IMR-90 (cell line): ENCODE measurements at regions not wholly inside any gene's neighbourhood (a gene's known extent, or its start where the extent isn't known, plus 50 kb on each side); places are given as distances from the start of the nearest gene placed in this dataset.

Source experiments
- ATAC-seq: fragments of 200-7000 bp; cut with Tn5 transposase; 2 replicates; pipeline ENCODE4 v1.9.1; 2020; ENCODE audit warnings: low read depth, mild to moderate bottlenecking, moderate library complexity
- BruUV-seq: library from RNA; stranded (reverse); fragments of 400-500 nt; replicated peaks from 2 replicates; lab custom pipeline; 2021; lab: Mats Ljungman, UMichigan
- CTCF ChIA-PET: fragments of 300-600 bp; formaldehyde crosslinking; extraction: SDS; loops from one replicate; lab custom pipeline; 2021; ENCODE audit warnings: antibody characterized with exemption; lab: Yijun Ruan, JAX
- POLR2A ChIA-PET: fragments of 300-600 bp; sonication (Branson Sonifier 250); formaldehyde crosslinking; loops from one replicate; lab custom pipeline; 2022; ENCODE audit warnings: antibody characterized with exemption; ENCODE audit not compliant: unreplicated experiment; lab: Charles Lee
- DNase-seq: peaks from one replicate; pipeline ENCODE4 v3.0.0; 2013
- H2AFZ ChIP-seq: replicated peaks from 2 replicates; pipeline ENCODE3; 2013; ENCODE audit warnings: low read length, mild to moderate bottlenecking; ENCODE audit not compliant: poor library complexity
- H2AK5ac ChIP-seq: 2 replicates; pipeline ENCODE4 v1.6.1; 2013; ENCODE audit warnings: low read depth, low read length, inconsistent platforms
- H2AK9ac ChIP-seq: replicated peaks from 2 replicates; pipeline ENCODE3; 2013; ENCODE audit warnings: mild to moderate bottlenecking, low read depth, low read length, moderate library complexity; ENCODE audit not compliant: poor library complexity
- H2BK120ac ChIP-seq: 2 replicates; pipeline ENCODE4 v1.6.1; 2013; ENCODE audit warnings: low read depth, low read length, inconsistent platforms
- H2BK15ac ChIP-seq: 3 replicates; pipeline ENCODE4 v1.6.1; 2013; ENCODE audit warnings: low read depth, low read length, inconsistent platforms
- H2BK20ac ChIP-seq: 2 replicates; pipeline ENCODE4 v1.6.1; 2013; ENCODE audit warnings: low read depth, mild to moderate bottlenecking, inconsistent platforms, low read length, moderate library complexity
- H2BK5ac ChIP-seq: 2 replicates; pipeline ENCODE4 v1.6.1; 2013; ENCODE audit warnings: mild to moderate bottlenecking, low read depth, low read length, inconsistent platforms; ENCODE audit not compliant: poor library complexity, severe bottlenecking
- H3K14ac ChIP-seq: replicated peaks from 2 replicates; pipeline ENCODE4 v1.6.1; 2013; ENCODE audit warnings: low read depth, low read length, inconsistent platforms
- H3K18ac ChIP-seq: 2 replicates; pipeline ENCODE4 v1.6.1; 2013; ENCODE audit warnings: low read depth, low read length, control low read depth
- H3K23ac ChIP-seq: 2 replicates; pipeline ENCODE4 v1.6.1; 2013; ENCODE audit warnings: low read depth, low read length, inconsistent platforms
- H3K27ac ChIP-seq: 2 replicates; pipeline ENCODE4 v1.5.1; 2013; ENCODE audit warnings: mild to moderate bottlenecking, control low read depth, low read length; ENCODE audit not compliant: insufficient read depth
- H3K27me3 ChIP-seq: 2 replicates; pipeline ENCODE4 v1.6.1; 2013; ENCODE audit warnings: low read length; ENCODE audit not compliant: control insufficient read depth, insufficient read depth
- H3K36me3 ChIP-seq: 2 replicates; pipeline ENCODE4 v1.6.1; 2013; ENCODE audit warnings: low read length, mixed read lengths; ENCODE audit not compliant: control insufficient read depth, insufficient read depth
- H3K4ac ChIP-seq: 2 replicates; pipeline ENCODE4 v1.6.1; 2013; ENCODE audit warnings: low read depth, low read length, inconsistent platforms
- H3K4me1 ChIP-seq: 2 replicates; pipeline ENCODE4 v1.6.1; 2013; ENCODE audit warnings: low read length, mixed read lengths; ENCODE audit not compliant: control insufficient read depth, insufficient read depth
- H3K4me2 ChIP-seq: 2 replicates; pipeline ENCODE4 v1.6.1; 2013; ENCODE audit warnings: low read depth, mild to moderate bottlenecking, control low read depth, low read length, moderate library complexity
- H3K4me3 ChIP-seq: 2 replicates; pipeline ENCODE4 v1.5.1; 2013; ENCODE audit warnings: low read depth, mild to moderate bottlenecking, control low read depth, low read length, moderate library complexity; ENCODE audit not compliant: insufficient read depth
- H3K56ac ChIP-seq: 2 replicates; pipeline ENCODE4 v1.6.1; 2013; ENCODE audit warnings: low read length, inconsistent platforms; ENCODE audit not compliant: insufficient read depth; ENCODE audit errors: extremely low read depth
- H3K79me1 ChIP-seq, 2 experiments: 2 replicates each; pipeline ENCODE4 v1.6.1; 2013; ENCODE audit warnings: low read length in 2 of 2, inconsistent platforms in 1 of 2, low read depth in 1 of 2
- H3K9ac ChIP-seq: 2 replicates; pipeline ENCODE4 v1.6.1; 2013; ENCODE audit warnings: low read depth, low read length, control low read depth
- H3K9me1 ChIP-seq: 2 replicates; pipeline ENCODE4 v1.6.1; 2013; ENCODE audit warnings: low read length, inconsistent platforms; ENCODE audit not compliant: insufficient read depth
- H3K9me3 ChIP-seq: 2 replicates; pipeline ENCODE4 v1.6.1; 2013; ENCODE audit warnings: low read length; ENCODE audit not compliant: control insufficient read depth, insufficient read depth
- H4K20me1 ChIP-seq: 2 replicates; pipeline ENCODE4 v1.6.1; 2013; ENCODE audit warnings: low read length, inconsistent platforms; ENCODE audit not compliant: insufficient read depth
- H4K5ac ChIP-seq: 2 replicates; pipeline ENCODE4 v1.6.1; 2013; ENCODE audit warnings: mild to moderate bottlenecking, low read depth, low read length, control low read depth
- H4K8ac ChIP-seq, 2 experiments: 2 replicates each; pipeline ENCODE4 v1.6.1; 2013; ENCODE audit warnings: low read depth in 2 of 2, low read length in 2 of 2, control low read depth in 1 of 2, inconsistent platforms in 1 of 2
- H4K91ac ChIP-seq: 2 replicates; pipeline ENCODE4 v1.6.1; 2013; ENCODE audit warnings: low read depth, low read length, inconsistent platforms; ENCODE audit not compliant: insufficient read depth
- BHLHE40 ChIP-seq: fragments of 150-350 bp; IDR thresholded peaks from 2 replicates; pipeline ENCODE4 v1.6.1; 2016; ENCODE audit warnings: mild to moderate bottlenecking, low read depth, low read length
- CEBPB ChIP-seq: IDR thresholded peaks from 2 replicates; pipeline ENCODE4 v1.6.1; 2012; ENCODE audit warnings: low read depth, low read length, improper control_type of control experiment
- CHD1 ChIP-seq: IDR thresholded peaks from 2 replicates; pipeline ENCODE4 v1.6.1; 2012; ENCODE audit warnings: low read depth, low read length, improper control_type of control experiment
- CTCF ChIP-seq: conservative IDR thresholded peaks from 2 replicates; pipeline ENCODE4 v1.5.1; 2012; ENCODE audit warnings: mild to moderate bottlenecking, low read depth, low read length, improper control_type of control experiment
- ELK1 ChIP-seq: fragments of 150-350 bp; IDR thresholded peaks from 2 replicates; pipeline ENCODE4 v1.6.1; 2016; ENCODE audit warnings: low read depth, mild to moderate bottlenecking, low read length, moderate library complexity, borderline replicate concordance
- FOS ChIP-seq: fragments of 150-350 bp; IDR thresholded peaks from 2 replicates; pipeline ENCODE4 v1.6.1; 2016; ENCODE audit warnings: low read depth, low read length
- MAFK ChIP-seq: IDR thresholded peaks from 2 replicates; pipeline ENCODE4 v1.6.1; 2012; ENCODE audit warnings: low read depth, low read length, improper control_type of control experiment
- MAZ ChIP-seq: IDR thresholded peaks from 2 replicates; pipeline ENCODE4 v1.6.1; 2012; ENCODE audit warnings: low read depth, mild to moderate bottlenecking, low read length, improper control_type of control experiment, moderate library complexity, borderline replicate concordance
- MXI1 ChIP-seq: IDR thresholded peaks from 2 replicates; pipeline ENCODE4 v1.6.1; 2012; ENCODE audit warnings: low read depth, mild to moderate bottlenecking, low read length, moderate library complexity, borderline replicate concordance
- NFE2L2 ChIP-seq: fragments of 150-350 bp; IDR thresholded peaks from 2 replicates; pipeline ENCODE4 v1.6.1; 2016; ENCODE audit warnings: low read depth, mild to moderate bottlenecking, low read length
- POLR2A ChIP-seq: IDR thresholded peaks from 2 replicates; pipeline ENCODE4 v1.6.1; 2012; ENCODE audit warnings: mild to moderate bottlenecking, low read depth, low read length
- RAD21 ChIP-seq: IDR thresholded peaks from 2 replicates; pipeline ENCODE4 v1.6.1; 2012; ENCODE audit warnings: low read length, improper control_type of control experiment
- RCOR1 ChIP-seq: IDR thresholded peaks from 2 replicates; pipeline ENCODE4 v1.6.1; 2012; ENCODE audit warnings: mild to moderate bottlenecking, low read length, improper control_type of control experiment; ENCODE audit not compliant: insufficient replicate concordance
- RFX5 ChIP-seq: IDR thresholded peaks from 2 replicates; pipeline ENCODE4 v1.8.0; 2012; ENCODE audit warnings: low read depth, mild to moderate bottlenecking, low read length, moderate library complexity
- SMC3 ChIP-seq: fragments of 150-350 bp; IDR thresholded peaks from 2 replicates; pipeline ENCODE4 v1.6.1; 2016; ENCODE audit warnings: low read depth, mild to moderate bottlenecking, antibody characterized with exemption, low read length, moderate library complexity
- USF2 ChIP-seq: fragments of 150-350 bp; IDR thresholded peaks from 2 replicates; pipeline ENCODE4 v1.6.1; 2017; ENCODE audit warnings: mild to moderate bottlenecking, antibody characterized with exemption, low read length, low read depth
- WGBS, 2 experiments: methylation state at CpG; one replicate each; pipeline versions ENCODE4 v1.1.5 to v1.1.7; 2013; ENCODE audit warnings: missing lambda C conversion rate in 2 of 2; ENCODE audit not compliant: insufficient read length in 1 of 2; ENCODE audit errors: extremely low coverage in 2 of 2; 5-methylcytosine and 5-hydroxymethylcytosine counted together
- dilution Hi-C: fragments of 300-500 bp; cut with HindIII; formaldehyde crosslinking; loops from one replicate; pipeline ENCODE4 v1.14.3; 2018; ENCODE audit warnings: low sequenced_read_pairs; ENCODE audit not compliant: unreplicated experiment
- in situ Hi-C: fragments of 300-500 bp; cut with MboI; formaldehyde crosslinking; loops from 3 replicates; pipeline ENCODE4 v1.14.3; 2019; ENCODE audit warnings: low sequenced_read_pairs, inconsistent platforms, mixed read lengths
- intact Hi-C: fragments of 100-400 bp; cut with micrococcal nuclease; formaldehyde crosslinking; loops from 2 replicates; pipeline ENCODE4 v1.10.0; 2022

GRCh38 chr4:126800575-126801141, 832.1 kb upstream of the INTU start:
- H2BK5ac ChIP-seq: peak overlapping the region; percentile 36
- WGBS, 2 experiments: no CpG with 5 or more reads among the region's 3 CpGs
- H3K4ac ChIP-seq: no peak overlapping the region
- dilution Hi-C loops (no loop called here), in situ Hi-C loops (no loop called here), intact Hi-C loops (no loop called here)
- H2BK15ac ChIP-seq: no peak overlapping the region
- H3K9me3 ChIP-seq: no peaks in the 10 kb centered on the region
- no peak overlapping the region for H4K5ac ChIP-seq
- TF ChIP-seq RFX5: no peak
- TF ChIP-seq RCOR1: no peak
- no peak for TF ChIP-seq RAD21
- no peak for TF ChIP-seq SMC3
- TF ChIP-seq ELK1: no peak
- no peak for TF ChIP-seq MXI1
- TF ChIP-seq CHD1: no peak
- TF ChIP-seq USF2: no peak
- no peak for TF ChIP-seq FOS
- no peak for TF ChIP-seq BHLHE40
- no peak for TF ChIP-seq MAFK
- TF ChIP-seq MAZ: no peak
- no peak for TF ChIP-seq CTCF
- TF ChIP-seq POLR2A: no peak
- TF ChIP-seq CEBPB: no peak
- TF ChIP-seq NFE2L2: no peak
- no peak overlapping the region for H3K56ac ChIP-seq
- DNase-seq (peak; percentile 57), ATAC-seq (no peak)
- no peak overlapping the region for H3K23ac ChIP-seq
- BruUV-seq: no TSS peak
- H4K20me1 ChIP-seq: no peaks in the 10 kb centered on the region
- H3K27me3 ChIP-seq: no peaks in the 10 kb centered on the region
- H2AFZ ChIP-seq: no peak overlapping the region
- no peaks in the 10 kb centered on the region for H3K9me1 ChIP-seq
- ChIA-PET POLR2A (no interaction called here), CTCF (interaction anchor here (0.7 kb wide), 1 partner anchor 11 kb away, joined by 4 read pairs; no protein-coding TSS in a partner anchor)
- H2AK9ac ChIP-seq: no peak overlapping the region
- peak overlapping the region; percentile 70; the same call in 1 of the 2 replicates for H3K18ac ChIP-seq
- H3K4me2 ChIP-seq: no peak overlapping the region
- no peak overlapping the region for H3K9ac ChIP-seq
- H4K91ac ChIP-seq: no peak overlapping the region
- H3K4me3 ChIP-seq: no peak overlapping the region
- H4K8ac ChIP-seq: no peak overlapping the region
- H2BK120ac ChIP-seq: no peak overlapping the region
- H3K27ac ChIP-seq: no peak overlapping the region
- H3K14ac ChIP-seq: no peak overlapping the region; the same call in 1 of the 2 replicates
- no peaks in the 10 kb centered on the region for H3K36me3 ChIP-seq
- H3K79me1 ChIP-seq: no peaks in the 10 kb centered on the region
- no peak overlapping the region for H2BK20ac ChIP-seq
- peaks cover 5% of the 10 kb centered on the region for H3K4me1 ChIP-seq
- no peak overlapping the region for H2AK5ac ChIP-seq
